SHP77 (cell line): ENCODE measurements at regions not wholly inside any gene's neighbourhood (a gene's known extent, or its start where the extent isn't known, plus 50 kb on each side); places are given as distances from the start of the nearest gene placed in this dataset.
"Not testable (repeated sequence)": the region's sequence is repeated elsewhere in the genome, so short reads cannot be mapped to it uniquely, and the experiment has no call there.

Experiments
- DNase-seq, 2 experiments: peaks; one replicate each; lab custom pipeline; 2025; lab: John Stamatoyannopoulos, UW

DNA sequence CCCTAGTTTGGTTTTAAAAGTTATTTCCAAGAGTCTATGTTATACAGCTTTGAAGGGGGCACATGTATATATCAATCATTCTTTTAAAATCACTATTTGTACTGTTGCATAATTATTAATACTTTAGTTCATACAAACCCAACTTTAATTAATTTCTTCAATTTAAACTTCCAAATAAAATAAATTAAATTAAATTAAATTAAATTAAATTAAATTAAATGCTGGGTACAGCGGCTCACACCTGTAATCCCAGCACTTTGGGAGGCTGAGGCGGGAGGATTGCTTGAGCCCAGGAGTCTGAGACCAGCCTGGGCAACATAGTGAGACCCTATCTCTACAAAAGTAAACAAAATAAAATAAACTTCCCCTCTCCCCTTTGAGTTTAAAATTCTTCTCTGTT lies 98.9 kb upstream of the MYO10 start:
- DNase-seq, result not testable (repeated sequence)

GRCh38 chr5:17037751-17038150 lies 101.7 kb upstream of the MYO10 start:
- DNase-seq, result no peak

DNA sequence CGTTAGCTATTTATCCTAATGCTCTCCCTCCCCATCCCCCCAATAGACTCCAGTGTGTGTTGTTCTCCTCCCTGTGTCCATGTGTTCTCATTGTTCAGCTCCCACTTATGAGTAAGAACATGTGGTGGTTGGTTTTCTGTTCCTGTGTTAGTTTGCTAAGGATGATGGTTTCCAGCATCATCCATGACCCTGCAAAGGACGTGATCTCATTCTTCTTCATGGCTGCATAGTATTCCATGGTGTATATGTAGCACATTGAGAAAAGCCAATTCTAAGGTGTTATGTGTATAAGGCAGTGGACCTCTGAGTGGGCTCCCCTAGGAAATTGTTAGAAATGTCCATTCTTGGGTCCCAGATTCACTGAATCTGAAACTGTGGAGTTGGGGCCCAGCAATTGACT lies 103.1 kb upstream of the MYO10 start:
- no peak for DNase-seq

- DNase-seq, result no peak
These were observed 106.0 kb upstream of the MYO10 start for GRCh38 chr5:17042041-17042440.

DNA sequence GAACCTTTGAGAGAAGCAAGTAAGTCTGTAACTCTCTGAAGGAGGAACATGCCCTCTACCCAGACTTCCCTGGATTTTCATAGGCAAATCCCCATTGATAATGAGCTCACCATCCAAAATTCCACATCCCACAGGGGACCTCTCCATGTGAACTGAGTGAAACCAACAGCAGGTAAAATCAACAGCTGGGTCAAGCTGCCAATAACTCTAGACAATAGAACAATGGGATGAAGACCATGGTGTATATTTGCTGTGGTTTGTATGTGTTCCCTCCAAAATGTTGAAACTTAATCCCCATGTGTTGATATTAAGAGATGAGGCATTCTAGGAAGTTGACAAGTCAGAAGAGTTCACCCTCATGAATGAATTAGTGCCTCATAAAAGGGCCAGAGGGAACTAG lies 110.2 kb upstream of the MYO10 start:
- no peak for DNase-seq

GRCh38 chr5:17050236-17050635 lies 114.1 kb upstream of the MYO10 start:
- DNase-seq, result no peak

GRCh38 chr5:17054911-17055310 lies 118.8 kb upstream of the MYO10 start:
- no peak for DNase-seq

- no peak for DNase-seq
These were observed 120.1 kb upstream of the MYO10 start for GRCh38 chr5:17056141-17056631.

DNA sequence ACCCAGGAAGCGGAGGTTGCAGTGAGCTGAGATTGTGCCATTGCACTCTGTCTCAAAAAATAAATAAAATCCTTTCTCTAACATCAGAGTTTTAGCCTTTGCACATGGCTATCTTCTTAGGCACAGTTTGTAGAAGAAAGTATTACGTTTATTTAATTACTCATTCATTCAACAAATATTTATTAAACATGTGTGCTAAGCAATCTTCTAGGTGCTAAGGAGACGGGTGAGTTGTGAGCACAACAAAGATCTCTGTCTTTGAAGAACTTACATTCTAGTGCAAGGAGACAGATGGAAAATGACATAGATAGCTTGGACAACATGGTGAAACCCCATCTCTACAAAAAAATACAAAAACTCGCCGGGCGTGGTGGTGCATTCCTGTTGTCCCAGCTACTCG lies 122.3 kb upstream of the MYO10 start:
- no peak for DNase-seq

DNA sequence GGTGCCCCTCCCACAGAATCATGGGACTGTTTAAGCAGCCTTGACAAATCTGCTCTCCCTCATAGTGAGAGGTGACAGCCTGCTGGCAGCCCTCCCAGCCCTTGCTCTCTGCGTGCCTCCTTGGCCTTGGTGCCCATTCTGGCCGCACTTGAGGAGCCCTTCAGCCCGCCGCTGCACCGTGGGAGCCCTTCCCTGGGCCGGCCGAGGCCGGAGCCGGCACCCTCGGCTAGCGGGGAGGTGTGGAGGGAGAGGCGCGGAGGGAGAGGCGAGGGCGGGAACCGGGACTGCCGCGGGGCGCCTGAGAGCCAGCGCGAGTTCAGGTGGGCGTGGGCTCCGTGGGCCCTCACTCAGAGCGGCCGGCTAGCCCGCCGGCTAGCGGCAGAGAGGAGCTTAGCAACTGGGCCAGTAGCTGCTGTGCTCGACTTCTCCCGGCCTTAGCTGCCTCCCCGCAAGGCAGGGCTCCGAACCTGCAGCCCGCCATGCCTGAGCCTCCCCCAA lies 125.9 kb upstream of the MYO10 start:
- no peak for DNase-seq

- not testable (repeated sequence) for DNase-seq
These were observed 126.7 kb upstream of the MYO10 start for GRCh38 chr5:17062741-17063140.

- no peak for DNase-seq
These were observed 128.2 kb upstream of the MYO10 start for GRCh38 chr5:17064241-17064640.

GRCh38 chr5:17065458-17065857 lies 129.4 kb upstream of the MYO10 start:
- no peak for DNase-seq

- not testable (repeated sequence) for DNase-seq
These were observed 129.9 kb upstream of the MYO10 start for GRCh38 chr5:17066026-17066425.

DNA sequence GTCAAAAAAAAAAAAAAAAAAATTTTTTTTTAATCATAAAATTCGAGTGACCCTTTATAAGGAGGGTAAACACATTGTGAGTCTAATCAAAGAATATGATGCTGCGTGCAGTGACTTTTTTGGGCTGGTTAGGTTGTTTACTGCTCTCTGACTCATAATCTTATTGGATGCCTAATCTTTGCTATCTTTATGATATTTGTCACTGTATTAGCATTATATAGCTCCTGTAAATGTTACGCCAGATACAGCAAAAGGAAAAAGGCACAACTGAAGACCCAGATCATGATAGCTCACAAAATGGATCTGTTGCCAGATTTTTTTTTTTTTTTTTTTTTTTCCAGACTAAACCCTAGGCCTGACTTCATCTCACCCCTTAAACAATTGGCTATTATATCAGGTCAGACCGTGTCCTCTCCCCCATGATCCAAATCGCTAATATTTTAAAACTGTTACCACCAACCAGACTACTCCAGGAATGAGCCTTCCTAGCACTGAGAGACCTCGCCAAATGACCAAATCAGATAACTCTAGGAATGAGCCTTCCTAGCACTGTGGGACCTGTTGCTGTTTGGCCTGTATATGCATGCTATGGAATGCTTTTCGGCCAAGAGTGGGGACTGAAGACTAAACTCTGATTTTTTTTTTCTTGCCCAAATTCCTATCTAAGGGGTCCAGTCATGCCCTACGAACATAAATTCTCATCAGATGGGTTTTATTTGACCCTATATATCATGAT lies 131.7 kb upstream of the MYO10 start:
- DNase-seq, result no peak

GRCh38 chr5:17069995-17070511 lies 134.0 kb upstream of the MYO10 start:
- DNase-seq, result peak; percentile 43 to 63

DNA sequence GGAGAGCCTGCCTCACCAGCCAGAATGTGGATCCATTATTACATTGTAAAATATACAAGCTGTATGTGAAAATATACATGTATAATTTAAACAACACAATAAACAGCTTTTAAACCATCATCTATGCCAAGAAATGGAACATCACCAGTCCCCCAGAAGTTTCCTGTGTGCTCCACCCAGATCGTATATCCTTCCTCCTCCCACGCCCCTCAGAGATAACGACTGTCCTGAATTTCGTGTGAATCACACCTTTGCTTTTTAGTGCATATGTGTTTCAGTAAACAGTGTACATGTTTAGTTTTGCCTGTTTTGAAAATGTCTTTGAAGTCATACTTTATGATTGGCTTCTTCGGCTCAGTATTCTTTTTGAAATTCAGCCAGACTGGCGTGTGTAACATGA lies 134.6 kb upstream of the MYO10 start:
- DNase-seq, result no peak

- no peak for DNase-seq
These were observed 139.1 kb upstream of the MYO10 start for GRCh38 chr5:17075236-17075635.

- no peak for DNase-seq
These were observed 140.2 kb upstream of the MYO10 start for GRCh38 chr5:17076272-17076671.

DNA sequence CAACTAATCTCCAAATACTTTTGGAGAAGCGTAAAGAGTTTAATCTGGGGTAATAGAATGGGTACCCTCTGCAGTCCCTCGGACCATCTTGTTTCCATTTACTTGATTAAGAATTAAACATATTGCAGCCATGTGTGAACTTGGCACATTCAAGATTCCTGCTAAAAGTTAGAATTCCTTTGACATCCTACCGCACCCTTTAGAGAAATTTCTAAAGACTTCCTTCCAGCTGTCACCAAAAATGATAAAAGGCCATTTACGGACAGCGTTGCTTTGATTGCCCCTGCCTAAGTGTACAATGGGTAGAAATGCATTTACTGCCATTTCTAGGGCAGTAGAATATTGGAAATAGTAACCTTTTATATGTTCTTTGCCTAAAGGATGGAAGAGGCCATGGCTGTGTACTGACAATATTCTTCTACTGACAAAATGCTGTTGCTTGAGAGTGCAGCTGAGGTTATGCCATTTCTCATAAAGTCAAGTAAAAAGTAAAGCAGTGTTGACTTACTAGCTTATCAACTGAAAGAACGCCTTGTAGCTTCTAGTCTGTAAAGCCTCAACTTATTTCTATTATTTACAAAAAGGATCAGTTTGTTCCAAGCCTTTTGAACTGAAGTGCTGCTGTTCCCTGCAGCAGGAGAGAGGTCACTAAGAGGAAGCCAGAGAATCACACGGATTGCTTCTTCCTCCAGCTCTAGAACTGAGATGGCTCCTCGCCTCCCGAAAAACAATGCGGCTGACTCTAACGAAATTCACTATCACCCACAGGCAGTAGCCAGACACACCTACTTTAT lies 139.8 kb upstream of the BASP1 start:
- no peak for DNase-seq

DNA sequence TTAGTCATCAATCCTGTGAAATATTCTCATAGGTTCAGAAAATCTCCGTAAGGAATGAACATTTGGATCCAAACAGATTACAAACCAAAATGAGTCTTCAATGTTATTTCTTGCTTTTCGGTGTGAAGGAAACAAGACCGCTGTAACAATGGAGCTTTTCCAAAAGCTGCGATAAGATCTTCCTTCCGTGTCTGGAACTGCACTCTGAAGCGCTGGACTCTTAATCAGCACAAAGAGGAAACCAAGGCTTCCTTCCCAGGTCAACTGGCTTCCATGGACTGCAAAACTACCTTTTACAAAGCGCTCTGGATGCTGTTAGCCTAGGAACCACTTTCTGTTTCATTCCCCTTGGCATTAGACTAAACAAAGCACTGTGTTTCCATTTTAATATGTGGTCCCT lies 137.9 kb upstream of the BASP1 start:
- no peak for DNase-seq

- DNase-seq, result no peak
These were observed 137.1 kb upstream of the BASP1 start for GRCh38 chr5:17080361-17080760.

DNA sequence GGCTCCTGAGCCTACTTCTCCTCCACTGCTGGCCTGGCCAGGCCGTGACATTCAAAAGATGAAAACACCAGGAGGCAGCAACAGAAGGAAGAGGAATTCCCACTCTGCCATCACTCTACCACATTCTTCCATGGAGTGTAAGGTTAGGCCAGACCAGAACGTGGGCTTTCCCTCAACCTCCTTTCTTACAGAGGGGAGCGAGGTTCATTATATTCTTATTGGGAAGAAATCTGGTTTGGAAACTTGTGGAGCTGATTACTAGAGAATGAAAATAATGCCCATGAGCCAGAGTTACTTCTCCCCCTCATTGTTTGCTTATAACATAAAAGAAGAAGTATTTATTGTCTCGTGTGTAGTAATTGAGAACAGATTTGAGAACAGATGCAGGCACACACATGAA lies 136.3 kb upstream of the BASP1 start:
- no peak for DNase-seq
